IMR-90 (cell line): ENCODE measurements at regions not wholly inside any gene's neighbourhood (a gene's known extent, or its start where the extent isn't known, plus 50 kb on each side); places are given as distances from the start of the nearest gene placed in this dataset.

Experiments used
- ATAC-seq: fragments of 200-7000 bp; cut with Tn5 transposase; 2 replicates; pipeline ENCODE4 v1.9.1; 2020; ENCODE audit warnings: low read depth, mild to moderate bottlenecking, moderate library complexity
- BruUV-seq: library from RNA; stranded (reverse); fragments of 400-500 nt; replicated peaks from 2 replicates; lab custom pipeline; 2021; lab: Mats Ljungman, UMichigan
- CTCF ChIA-PET: fragments of 300-600 bp; formaldehyde crosslinking; extraction: SDS; loops from one replicate; lab custom pipeline; 2021; ENCODE audit warnings: antibody characterized with exemption; lab: Yijun Ruan, JAX
- POLR2A ChIA-PET: fragments of 300-600 bp; sonication (Branson Sonifier 250); formaldehyde crosslinking; loops from one replicate; lab custom pipeline; 2022; ENCODE audit warnings: antibody characterized with exemption; ENCODE audit not compliant: unreplicated experiment; lab: Charles Lee
- DNase-seq: peaks from one replicate; pipeline ENCODE4 v3.0.0; 2013
- H2AFZ ChIP-seq: replicated peaks from 2 replicates; pipeline ENCODE3; 2013; ENCODE audit warnings: low read length, mild to moderate bottlenecking; ENCODE audit not compliant: poor library complexity
- H2AK5ac ChIP-seq: 2 replicates; pipeline ENCODE4 v1.6.1; 2013; ENCODE audit warnings: low read depth, low read length, inconsistent platforms
- H2AK9ac ChIP-seq: replicated peaks from 2 replicates; pipeline ENCODE3; 2013; ENCODE audit warnings: mild to moderate bottlenecking, low read depth, low read length, moderate library complexity; ENCODE audit not compliant: poor library complexity
- H2BK120ac ChIP-seq: 2 replicates; pipeline ENCODE4 v1.6.1; 2013; ENCODE audit warnings: low read depth, low read length, inconsistent platforms
- H2BK15ac ChIP-seq: 3 replicates; pipeline ENCODE4 v1.6.1; 2013; ENCODE audit warnings: low read depth, low read length, inconsistent platforms
- H2BK20ac ChIP-seq: 2 replicates; pipeline ENCODE4 v1.6.1; 2013; ENCODE audit warnings: low read depth, mild to moderate bottlenecking, inconsistent platforms, low read length, moderate library complexity
- H2BK5ac ChIP-seq: 2 replicates; pipeline ENCODE4 v1.6.1; 2013; ENCODE audit warnings: mild to moderate bottlenecking, low read depth, low read length, inconsistent platforms; ENCODE audit not compliant: poor library complexity, severe bottlenecking
- H3K14ac ChIP-seq: replicated peaks from 2 replicates; pipeline ENCODE4 v1.6.1; 2013; ENCODE audit warnings: low read depth, low read length, inconsistent platforms
- H3K18ac ChIP-seq: 2 replicates; pipeline ENCODE4 v1.6.1; 2013; ENCODE audit warnings: low read depth, low read length, control low read depth
- H3K23ac ChIP-seq: 2 replicates; pipeline ENCODE4 v1.6.1; 2013; ENCODE audit warnings: low read depth, low read length, inconsistent platforms
- H3K27ac ChIP-seq: 2 replicates; pipeline ENCODE4 v1.5.1; 2013; ENCODE audit warnings: mild to moderate bottlenecking, control low read depth, low read length; ENCODE audit not compliant: insufficient read depth
- H3K27me3 ChIP-seq: 2 replicates; pipeline ENCODE4 v1.6.1; 2013; ENCODE audit warnings: low read length; ENCODE audit not compliant: control insufficient read depth, insufficient read depth
- H3K36me3 ChIP-seq: 2 replicates; pipeline ENCODE4 v1.6.1; 2013; ENCODE audit warnings: low read length, mixed read lengths; ENCODE audit not compliant: control insufficient read depth, insufficient read depth
- H3K4ac ChIP-seq: 2 replicates; pipeline ENCODE4 v1.6.1; 2013; ENCODE audit warnings: low read depth, low read length, inconsistent platforms
- H3K4me1 ChIP-seq: 2 replicates; pipeline ENCODE4 v1.6.1; 2013; ENCODE audit warnings: low read length, mixed read lengths; ENCODE audit not compliant: control insufficient read depth, insufficient read depth
- H3K4me2 ChIP-seq: 2 replicates; pipeline ENCODE4 v1.6.1; 2013; ENCODE audit warnings: low read depth, mild to moderate bottlenecking, control low read depth, low read length, moderate library complexity
- H3K4me3 ChIP-seq: 2 replicates; pipeline ENCODE4 v1.5.1; 2013; ENCODE audit warnings: low read depth, mild to moderate bottlenecking, control low read depth, low read length, moderate library complexity; ENCODE audit not compliant: insufficient read depth
- H3K56ac ChIP-seq: 2 replicates; pipeline ENCODE4 v1.6.1; 2013; ENCODE audit warnings: low read length, inconsistent platforms; ENCODE audit not compliant: insufficient read depth; ENCODE audit errors: extremely low read depth
- H3K79me1 ChIP-seq, 2 experiments: 2 replicates each; pipeline ENCODE4 v1.6.1; 2013; ENCODE audit warnings: low read length in 2 of 2, inconsistent platforms in 1 of 2, low read depth in 1 of 2
- H3K9ac ChIP-seq: 2 replicates; pipeline ENCODE4 v1.6.1; 2013; ENCODE audit warnings: low read depth, low read length, control low read depth
- H3K9me1 ChIP-seq: 2 replicates; pipeline ENCODE4 v1.6.1; 2013; ENCODE audit warnings: low read length, inconsistent platforms; ENCODE audit not compliant: insufficient read depth
- H3K9me3 ChIP-seq: 2 replicates; pipeline ENCODE4 v1.6.1; 2013; ENCODE audit warnings: low read length; ENCODE audit not compliant: control insufficient read depth, insufficient read depth
- H4K20me1 ChIP-seq: 2 replicates; pipeline ENCODE4 v1.6.1; 2013; ENCODE audit warnings: low read length, inconsistent platforms; ENCODE audit not compliant: insufficient read depth
- H4K5ac ChIP-seq: 2 replicates; pipeline ENCODE4 v1.6.1; 2013; ENCODE audit warnings: mild to moderate bottlenecking, low read depth, low read length, control low read depth
- H4K8ac ChIP-seq, 2 experiments: 2 replicates each; pipeline ENCODE4 v1.6.1; 2013; ENCODE audit warnings: low read depth in 2 of 2, low read length in 2 of 2, control low read depth in 1 of 2, inconsistent platforms in 1 of 2
- H4K91ac ChIP-seq: 2 replicates; pipeline ENCODE4 v1.6.1; 2013; ENCODE audit warnings: low read depth, low read length, inconsistent platforms; ENCODE audit not compliant: insufficient read depth
- BHLHE40 ChIP-seq: fragments of 150-350 bp; IDR thresholded peaks from 2 replicates; pipeline ENCODE4 v1.6.1; 2016; ENCODE audit warnings: mild to moderate bottlenecking, low read depth, low read length
- CEBPB ChIP-seq: IDR thresholded peaks from 2 replicates; pipeline ENCODE4 v1.6.1; 2012; ENCODE audit warnings: low read depth, low read length, improper control_type of control experiment
- CTCF ChIP-seq: conservative IDR thresholded peaks from 2 replicates; pipeline ENCODE4 v1.5.1; 2012; ENCODE audit warnings: mild to moderate bottlenecking, low read depth, low read length, improper control_type of control experiment
- MAZ ChIP-seq: IDR thresholded peaks from 2 replicates; pipeline ENCODE4 v1.6.1; 2012; ENCODE audit warnings: low read depth, mild to moderate bottlenecking, low read length, improper control_type of control experiment, moderate library complexity, borderline replicate concordance
- MXI1 ChIP-seq: IDR thresholded peaks from 2 replicates; pipeline ENCODE4 v1.6.1; 2012; ENCODE audit warnings: low read depth, mild to moderate bottlenecking, low read length, moderate library complexity, borderline replicate concordance
- NFE2L2 ChIP-seq: fragments of 150-350 bp; IDR thresholded peaks from 2 replicates; pipeline ENCODE4 v1.6.1; 2016; ENCODE audit warnings: low read depth, mild to moderate bottlenecking, low read length
- RAD21 ChIP-seq: IDR thresholded peaks from 2 replicates; pipeline ENCODE4 v1.6.1; 2012; ENCODE audit warnings: low read length, improper control_type of control experiment
- RFX5 ChIP-seq: IDR thresholded peaks from 2 replicates; pipeline ENCODE4 v1.8.0; 2012; ENCODE audit warnings: low read depth, mild to moderate bottlenecking, low read length, moderate library complexity
- WGBS, 2 experiments: methylation state at CpG; one replicate each; pipeline versions ENCODE4 v1.1.5 to v1.1.7; 2013; ENCODE audit warnings: missing lambda C conversion rate in 2 of 2; ENCODE audit not compliant: insufficient read length in 1 of 2; ENCODE audit errors: extremely low coverage in 2 of 2; 5-methylcytosine and 5-hydroxymethylcytosine counted together
- dilution Hi-C: fragments of 300-500 bp; cut with HindIII; formaldehyde crosslinking; loops from one replicate; pipeline ENCODE4 v1.14.3; 2018; ENCODE audit warnings: low sequenced_read_pairs; ENCODE audit not compliant: unreplicated experiment
- in situ Hi-C: fragments of 300-500 bp; cut with MboI; formaldehyde crosslinking; loops from 3 replicates; pipeline ENCODE4 v1.14.3; 2019; ENCODE audit warnings: low sequenced_read_pairs, inconsistent platforms, mixed read lengths
- intact Hi-C: fragments of 100-400 bp; cut with micrococcal nuclease; formaldehyde crosslinking; loops from 2 replicates; pipeline ENCODE4 v1.10.0; 2022

DNA sequence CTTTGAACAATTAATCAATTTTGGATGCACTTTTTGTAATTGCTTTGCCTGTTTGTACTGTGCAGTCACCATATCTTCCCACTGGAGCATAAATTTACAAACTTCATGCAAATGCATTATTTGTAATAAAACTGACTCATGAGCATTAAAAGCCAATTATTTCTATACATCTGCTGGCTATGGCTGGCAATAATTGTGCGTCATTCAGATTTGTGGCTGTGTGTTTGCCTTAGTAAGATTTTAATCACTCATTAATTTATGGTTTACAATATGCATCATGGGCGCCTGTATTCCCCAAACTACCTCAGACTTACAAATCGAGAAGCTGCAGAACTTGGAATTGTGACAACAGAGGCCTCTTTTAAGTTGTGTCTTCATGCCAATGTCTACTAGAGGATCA, 132.4 kb upstream of the TRIB2 start:
- H3K79me1 ChIP-seq = no peaks in the 10 kb centered on the region
- dilution Hi-C loops = no loop called here

More for the DNA sequence above, 132.4 kb upstream of the TRIB2 start:
- Histone ChIP-seq H2BK15ac (no peak overlapping the region), H2AK9ac (no peak overlapping the region), H4K20me1 (no peaks in the 10 kb centered on the region), H3K4me2 (no peak overlapping the region), H3K18ac (no peak overlapping the region), H3K9me3 (no peaks in the 10 kb centered on the region), H3K23ac (no peak overlapping the region), H2BK20ac (no peak overlapping the region), H3K27ac (no peak overlapping the region), H4K91ac (no peak overlapping the region), H3K56ac (no peak overlapping the region), H3K36me3 (no peaks in the 10 kb centered on the region), H3K4me1 (peaks cover 2% of the 10 kb centered on the region; the same call in 1 of the 2 replicates), H3K27me3 (no peaks in the 10 kb centered on the region), H2AFZ (no peak overlapping the region), H3K9ac (no peak overlapping the region), H3K14ac (no peak overlapping the region), H3K4me3 (no peak overlapping the region), H3K9me1 (no peaks in the 10 kb centered on the region), H2AK5ac (no peak overlapping the region), H2BK120ac (no peak overlapping the region), H2BK5ac (no peak overlapping the region), H4K5ac (no peak overlapping the region), H3K4ac (no peak overlapping the region), H4K8ac (no peak overlapping the region)
- BruUV-seq = no TSS peak
- WGBS, 2 experiments = 40% methylated on average over 1 of the region's 3 CpGs; no CpG with 5 or more reads in 1 of the 2 experiments
- in situ Hi-C loops = no loop called here
- TF ChIP-seq RAD21 (no peak), NFE2L2 (no peak), CTCF (no peak), RFX5 (no peak), CEBPB (no peak), BHLHE40 (no peak), MAZ (no peak), MXI1 (no peak)
- intact Hi-C loops = loop anchor here (10.0 kb wide), 1 partner anchor 120 kb away; no protein-coding TSS in a partner anchor
- ChIA-PET POLR2A (no interaction called here), CTCF (interaction anchor here (0.6 kb wide), 1 partner anchor 405 kb away, joined by 3 read pairs; no protein-coding TSS in a partner anchor)
- DNase-seq (no peak), ATAC-seq (no peak)
